Amniotic stem cell (primary cell): ENCODE measurements at regions not wholly inside any gene's neighbourhood (a gene's known extent, or its start where the extent isn't known, plus 50 kb on each side); places are given as distances from the start of the nearest gene placed in this dataset.
A peak's percentile ranks its signal among the peaks of the same experiment; 100 is the strongest.

Experiments
- DNase-seq: peaks from one replicate; lab custom pipeline; 2025; lab: John Stamatoyannopoulos, UW

DNA sequence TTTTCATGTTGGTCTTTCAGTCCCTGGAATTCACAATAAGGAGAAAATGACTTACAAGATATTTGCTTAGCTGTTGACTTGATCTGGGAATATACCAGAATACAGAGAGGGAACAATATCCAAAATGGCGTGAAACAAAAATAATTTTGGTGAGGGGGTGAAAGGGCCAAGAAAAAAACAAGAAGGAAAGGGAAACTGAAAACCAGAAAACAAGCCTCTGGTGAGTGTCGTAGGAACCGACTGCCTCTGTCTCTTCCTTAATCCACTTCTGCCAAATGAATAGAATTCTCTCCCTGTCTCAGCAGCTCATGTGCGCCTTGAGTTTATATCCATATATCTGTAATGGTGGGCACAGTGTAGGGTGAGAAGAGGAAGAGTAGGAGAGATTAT lies 367.6 kb downstream of the ETS1 start:
- DNase-seq, result no peak

DNA sequence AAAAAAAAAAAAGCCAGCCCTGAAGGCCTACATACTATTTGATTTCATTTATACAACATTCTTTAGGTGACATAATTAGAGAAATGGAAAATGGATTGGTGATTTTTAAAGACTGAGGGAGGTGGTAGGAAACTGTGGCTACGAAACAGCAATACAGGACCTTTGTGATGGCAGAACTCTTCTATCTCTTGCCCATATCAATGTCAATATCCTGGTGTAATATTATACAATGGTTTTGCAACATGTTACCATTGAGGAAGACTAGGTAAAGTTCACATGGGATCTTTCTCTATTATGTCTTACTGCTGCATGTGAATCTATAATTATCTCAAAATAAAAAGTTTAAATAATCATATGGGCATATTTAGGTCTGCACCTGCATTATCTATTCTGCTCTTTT lies 371.2 kb downstream of the ETS1 start:
- no peak for DNase-seq

DNA sequence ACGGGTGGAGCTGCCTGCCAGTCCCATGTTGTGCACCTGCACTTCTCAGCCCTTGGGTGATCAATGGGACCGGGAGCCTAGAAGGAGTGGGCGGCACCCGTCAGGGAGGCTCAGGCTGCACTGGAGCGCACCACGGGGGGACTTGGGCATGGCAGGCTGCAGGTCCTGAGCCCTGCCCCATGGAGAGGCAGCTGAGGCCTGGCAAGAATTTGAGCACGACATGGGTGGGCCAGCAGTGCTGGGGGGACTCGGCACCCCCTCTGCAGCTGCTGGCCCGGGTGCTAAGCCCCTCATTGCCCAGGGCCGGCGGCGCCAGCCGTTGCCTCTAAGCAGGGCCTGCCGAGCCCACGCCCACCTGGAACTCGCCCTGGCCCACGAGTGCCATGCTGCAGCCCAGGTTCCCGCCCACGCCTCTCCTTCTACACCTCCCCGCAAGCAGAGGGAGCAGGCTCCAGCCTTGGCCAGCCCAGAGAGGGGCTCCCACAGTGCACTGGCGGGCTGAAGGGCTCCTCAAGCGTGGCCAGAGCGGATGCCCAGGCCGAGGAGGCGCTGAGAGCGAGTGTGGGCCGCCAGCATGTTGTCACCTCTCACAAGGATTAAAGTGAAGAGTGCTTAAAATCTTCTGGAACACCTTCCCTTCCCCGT lies 372.0 kb downstream of the ETS1 start:
- no peak for DNase-seq

DNA sequence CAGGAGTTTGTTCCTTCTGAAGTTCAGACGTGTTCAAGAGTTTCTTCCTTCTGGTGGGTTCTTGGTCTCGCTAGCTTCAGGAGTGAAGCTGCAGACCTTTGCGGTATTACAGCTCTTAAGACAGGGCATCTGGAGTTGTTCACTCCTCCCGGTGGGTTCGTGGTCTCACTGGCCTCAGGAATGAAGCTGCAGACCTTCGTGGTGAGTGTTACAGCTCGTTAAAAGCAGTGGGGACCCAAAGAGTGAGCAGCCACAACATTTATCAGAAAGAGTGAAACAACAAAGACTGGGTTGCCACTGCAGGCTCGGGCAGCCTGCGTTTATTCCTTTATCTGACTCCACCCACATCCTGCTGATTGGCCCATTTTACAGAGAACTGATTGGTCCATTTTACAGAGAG lies 373.1 kb downstream of the ETS1 start:
- no peak for DNase-seq

DNA sequence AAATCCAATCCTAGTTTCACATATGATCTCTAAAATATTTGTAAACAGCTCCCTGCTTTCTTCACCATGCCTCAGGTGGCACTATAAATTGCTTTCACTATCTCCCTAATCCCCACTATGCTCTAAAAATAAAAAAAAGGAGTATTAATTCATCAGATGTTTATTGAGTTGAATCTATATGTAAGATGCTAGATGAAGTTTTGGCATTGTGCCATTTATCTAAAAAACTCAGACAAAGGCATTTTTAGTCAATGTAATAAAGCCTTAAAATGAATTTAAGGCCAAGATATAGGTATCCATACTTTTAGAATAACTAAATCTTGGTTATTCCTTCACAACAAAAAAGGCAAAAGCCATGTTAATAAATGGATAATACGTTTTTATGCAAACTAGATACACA lies 373.9 kb downstream of the ETS1 start:
- no peak for DNase-seq

DNA sequence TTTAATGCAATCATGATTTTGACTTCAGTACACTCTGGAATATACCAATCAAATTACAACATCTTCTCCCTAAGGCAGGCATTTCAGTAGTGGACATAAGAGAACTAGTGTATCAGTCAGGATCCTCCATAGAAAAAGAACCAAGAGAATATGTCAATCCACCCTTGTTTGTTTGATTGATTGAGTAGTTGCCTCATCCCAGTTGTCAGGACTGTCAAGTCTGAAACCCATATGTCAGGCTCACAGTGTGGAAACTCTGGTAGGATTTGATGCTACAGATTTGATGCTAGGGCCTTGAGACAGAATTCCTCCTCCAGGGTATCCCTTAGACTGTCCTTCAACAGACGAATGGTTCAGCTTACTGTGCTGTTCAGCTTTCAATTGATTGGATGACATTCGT lies 375.0 kb downstream of the ETS1 start:
- DNase-seq, result no peak

DNA sequence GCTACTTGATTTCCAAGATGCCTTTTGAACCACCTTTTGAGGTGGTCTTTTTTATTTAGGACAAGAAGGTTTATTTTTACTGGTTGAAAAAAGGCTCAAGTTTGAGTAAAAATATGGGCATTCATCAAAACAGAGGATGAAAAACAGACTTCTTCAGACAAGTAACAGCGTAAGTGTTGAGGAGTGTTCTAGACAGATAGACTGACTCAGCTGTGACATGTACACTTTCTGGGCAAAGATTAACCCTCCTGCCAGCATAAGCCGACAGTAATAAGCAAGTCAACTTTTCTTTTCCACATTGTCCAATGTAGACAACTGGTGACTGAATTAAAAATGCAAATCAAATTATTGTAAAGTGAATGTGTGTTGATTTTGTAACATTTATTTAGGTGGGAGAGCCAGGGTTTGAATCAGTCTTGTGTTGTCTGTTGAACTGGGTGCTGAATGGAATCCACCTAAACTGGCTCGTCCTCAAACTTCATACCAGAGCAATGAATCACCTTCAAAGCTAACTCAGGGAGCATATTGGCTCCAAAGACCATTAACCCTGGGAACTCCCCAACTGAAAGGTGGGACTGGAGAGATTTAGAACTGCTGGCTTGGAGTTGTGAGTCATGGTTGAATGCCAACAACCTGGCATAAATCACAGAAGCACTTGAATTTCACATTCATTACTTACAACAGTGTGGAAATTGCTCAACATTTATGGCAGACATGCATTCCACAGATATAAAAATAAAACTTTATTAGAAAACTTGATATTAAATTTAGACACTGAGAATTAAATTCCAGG lies 377.0 kb downstream of the ETS1 start:
- peak; percentile 43 for DNase-seq

DNA sequence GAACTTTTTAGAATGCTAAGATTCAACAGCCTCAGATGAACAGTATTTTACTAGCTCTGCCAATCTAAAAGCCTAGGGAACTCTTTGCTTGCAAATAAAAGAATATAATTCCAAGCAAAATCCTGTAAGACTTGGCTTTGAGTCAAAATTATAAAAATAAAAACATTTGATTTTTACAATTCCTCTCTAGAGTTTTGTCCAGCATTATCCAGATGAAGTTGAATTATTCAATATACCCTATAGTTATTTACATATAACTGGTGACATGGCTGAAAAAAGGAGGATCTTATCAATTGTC lies 378.3 kb downstream of the ETS1 start:
- no peak for DNase-seq

DNA sequence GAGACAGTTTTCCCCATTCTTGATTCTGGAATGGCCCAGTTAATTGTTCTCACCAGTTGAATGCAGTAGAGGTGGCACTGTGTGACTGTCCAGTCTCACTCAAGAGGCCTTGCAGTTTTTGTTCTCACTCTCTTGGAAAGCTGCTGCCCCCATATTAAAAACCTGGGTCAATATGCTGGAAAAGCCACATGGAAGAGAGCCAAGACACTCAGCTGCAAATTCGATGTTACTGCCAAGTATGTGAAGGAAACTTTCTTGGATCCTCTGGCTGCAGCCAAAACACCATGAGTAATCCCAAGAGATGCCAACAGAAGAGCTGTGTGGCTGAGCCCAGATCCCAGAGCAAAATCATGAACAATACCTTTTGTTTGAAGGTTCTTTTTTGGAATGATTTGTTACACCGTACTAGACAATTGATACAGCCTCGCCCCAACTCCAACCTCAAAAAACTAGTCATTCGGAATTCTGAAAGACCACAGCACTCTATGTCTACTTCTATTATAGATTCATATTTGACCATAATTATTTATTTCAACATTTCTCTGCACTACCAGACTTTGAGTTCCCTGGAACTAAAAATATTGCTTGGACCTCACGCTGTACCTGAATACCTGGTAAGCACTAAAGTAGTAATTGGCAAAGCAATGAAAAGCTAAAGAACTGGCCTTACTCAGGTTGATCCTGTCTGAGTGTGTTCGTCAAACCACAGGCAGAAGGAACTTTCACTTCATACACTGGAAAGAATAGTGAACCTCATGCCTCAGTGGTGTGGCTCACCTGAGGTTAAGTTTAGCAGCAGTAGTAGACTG lies 378.8 kb downstream of the ETS1 start:
- DNase-seq, result peak; percentile 63

DNA sequence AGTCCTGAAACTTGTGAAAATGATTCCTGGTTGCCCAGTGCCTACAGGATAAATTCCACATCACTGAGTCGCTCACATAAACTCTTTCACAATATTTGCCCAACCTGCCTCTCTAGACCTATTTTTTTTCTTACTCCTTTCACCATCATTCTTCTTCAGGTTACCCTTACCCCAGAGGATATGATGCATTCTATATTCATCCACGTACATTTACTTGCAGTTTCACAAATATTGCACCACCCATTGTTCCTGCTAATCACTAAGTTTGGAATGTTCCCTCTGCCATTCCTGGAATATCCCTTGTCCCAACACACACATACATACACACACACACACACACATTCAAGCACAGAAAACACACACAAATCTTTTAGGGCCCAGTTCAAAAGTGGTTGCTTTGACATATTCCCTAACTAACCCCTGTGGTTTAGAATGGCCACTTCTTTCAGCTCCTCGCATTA lies 379.5 kb downstream of the ETS1 start:
- peak; percentile 14 for DNase-seq

DNA sequence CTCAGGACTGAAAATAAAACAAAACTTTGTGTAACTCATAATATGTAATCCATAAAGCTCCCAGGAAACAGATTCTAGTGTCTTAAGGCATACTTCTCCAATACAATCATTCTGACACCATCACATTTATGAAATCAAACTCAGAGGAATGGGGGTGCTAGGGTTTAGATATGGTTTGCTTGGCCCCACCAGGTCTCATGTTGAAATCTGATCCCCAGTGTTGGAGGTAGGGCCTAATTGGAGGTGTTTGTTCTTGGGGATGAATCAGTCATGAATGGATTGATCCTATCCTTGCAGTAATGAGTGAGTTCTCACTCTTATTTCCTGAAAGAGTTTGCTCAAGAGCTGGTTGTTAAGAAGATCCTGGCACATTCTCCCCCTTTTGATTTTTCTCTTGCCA lies 380.9 kb downstream of the ETS1 start:
- DNase-seq, result no peak

DNA sequence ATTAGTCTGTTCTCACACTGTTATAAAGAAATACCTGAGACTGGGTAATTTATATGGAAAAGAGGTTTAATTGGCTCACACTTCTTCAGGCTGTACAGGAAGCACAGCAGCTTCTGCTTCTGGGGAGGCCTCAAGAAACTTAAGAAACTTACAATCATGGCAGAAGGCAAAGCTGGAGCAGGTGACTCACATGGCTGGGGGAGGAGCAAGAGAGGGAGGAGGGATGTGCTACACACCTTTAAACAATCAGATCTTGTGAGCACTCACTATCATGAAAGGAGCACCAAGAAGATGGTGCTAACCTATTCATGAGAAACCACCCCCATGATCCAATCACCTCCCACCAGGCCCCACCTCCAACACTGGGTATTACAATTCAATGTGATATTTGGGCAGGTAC lies 381.6 kb downstream of the ETS1 start:
- no peak for DNase-seq

DNA sequence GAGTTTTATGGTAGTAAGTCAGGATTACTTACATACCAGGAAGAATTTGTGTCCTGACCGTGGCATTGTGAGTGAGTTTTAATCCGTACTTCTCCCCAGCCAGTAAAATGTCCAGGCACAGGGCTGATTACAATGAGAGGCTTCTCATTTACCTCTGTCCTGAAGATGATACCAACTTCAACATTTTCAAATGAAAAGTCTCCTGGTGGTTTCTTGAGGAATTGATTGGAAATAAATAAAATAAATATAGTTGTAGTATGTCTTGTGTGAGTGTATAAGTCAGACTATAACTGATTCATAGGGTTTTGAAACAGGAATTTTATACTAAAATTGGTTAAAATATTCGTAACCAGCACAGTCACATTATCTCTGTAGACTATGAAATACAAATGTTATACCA lies 382.5 kb downstream of the ETS1 start:
- DNase-seq, result no peak

DNA sequence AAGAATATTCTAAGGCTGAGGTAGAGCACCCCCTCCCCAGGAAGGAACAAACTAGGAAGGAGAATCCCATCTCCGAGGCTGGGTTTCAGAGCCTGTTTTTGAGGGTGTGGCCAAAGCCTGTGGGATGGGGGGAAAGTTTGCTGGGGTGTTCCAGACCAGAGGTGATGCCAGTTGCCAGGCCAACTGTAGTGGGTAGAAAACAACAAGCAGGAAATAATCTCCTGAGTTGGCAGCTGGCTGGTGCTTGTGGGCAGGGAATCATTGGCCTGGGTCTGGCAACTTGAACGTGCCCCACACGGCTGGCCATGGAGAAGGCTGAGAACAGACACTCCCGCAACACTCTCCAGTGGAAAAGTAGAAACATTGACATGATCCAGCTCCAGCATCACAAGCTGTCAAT lies 385.6 kb downstream of the ETS1 start:
- DNase-seq, result no peak

DNA sequence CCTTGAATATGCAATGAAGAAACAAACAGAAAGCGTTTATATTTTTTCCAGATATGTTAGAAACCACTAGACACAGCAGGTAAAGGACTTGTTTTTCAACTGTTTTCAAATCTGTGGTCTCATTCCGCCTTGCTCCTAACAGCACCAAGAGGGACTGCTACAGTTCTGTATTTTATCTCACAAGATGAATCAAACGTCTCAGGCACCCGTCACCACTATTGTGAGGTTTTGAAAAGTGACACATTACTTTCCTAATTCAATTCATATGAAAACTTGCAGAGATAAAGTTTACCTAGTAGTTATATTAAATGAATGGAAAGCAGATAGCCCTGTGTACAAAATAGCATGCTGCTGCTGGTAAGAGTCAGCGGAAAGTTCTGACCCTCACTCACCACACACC lies 386.3 kb downstream of the ETS1 start:
- no peak for DNase-seq

DNA sequence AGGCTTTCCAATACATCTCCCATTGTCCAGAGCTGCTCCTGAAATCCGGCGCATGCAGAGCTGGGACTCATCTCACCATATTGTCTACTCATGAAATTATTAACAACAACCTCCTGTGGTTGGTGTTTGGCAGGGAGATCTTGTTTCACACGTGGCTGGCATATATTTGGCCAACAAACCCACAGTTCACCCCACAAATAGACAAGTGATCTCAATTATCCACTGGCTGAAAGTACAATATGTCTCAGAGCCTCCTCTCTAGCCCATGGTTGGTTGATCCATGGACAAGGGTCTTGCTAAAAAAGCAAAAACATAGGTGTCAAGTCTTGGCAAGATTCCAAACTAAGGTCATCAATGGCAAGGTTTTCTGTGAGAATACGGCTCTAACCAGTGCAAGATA lies 386.9 kb downstream of the ETS1 start:
- no peak for DNase-seq

DNA sequence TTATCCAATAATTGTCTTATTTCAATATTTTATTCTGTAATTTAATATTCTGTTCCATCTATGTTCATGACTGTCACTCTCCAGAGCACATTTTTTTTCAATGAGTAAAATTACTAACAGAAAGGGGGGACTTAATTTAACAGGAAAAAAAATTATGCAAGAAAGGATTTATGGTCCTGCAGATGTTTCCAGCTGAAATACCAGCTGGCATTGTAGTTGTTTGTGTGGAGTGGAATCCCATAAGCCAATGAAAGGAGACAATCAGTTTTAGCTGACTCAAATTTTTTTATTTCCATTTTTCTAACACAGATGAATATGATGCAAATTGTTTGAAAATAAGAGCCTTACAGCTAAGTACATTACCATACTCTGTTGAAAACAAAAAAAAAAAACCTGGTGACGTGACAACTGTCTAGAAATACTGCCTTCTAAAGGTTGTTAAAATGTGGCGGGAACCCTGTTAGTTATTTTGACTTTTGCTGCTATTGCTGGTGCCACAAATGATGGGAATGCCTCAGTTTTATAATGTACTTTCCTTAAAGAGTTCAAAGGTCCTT lies 389.1 kb downstream of the ETS1 start:
- no peak for DNase-seq

DNA sequence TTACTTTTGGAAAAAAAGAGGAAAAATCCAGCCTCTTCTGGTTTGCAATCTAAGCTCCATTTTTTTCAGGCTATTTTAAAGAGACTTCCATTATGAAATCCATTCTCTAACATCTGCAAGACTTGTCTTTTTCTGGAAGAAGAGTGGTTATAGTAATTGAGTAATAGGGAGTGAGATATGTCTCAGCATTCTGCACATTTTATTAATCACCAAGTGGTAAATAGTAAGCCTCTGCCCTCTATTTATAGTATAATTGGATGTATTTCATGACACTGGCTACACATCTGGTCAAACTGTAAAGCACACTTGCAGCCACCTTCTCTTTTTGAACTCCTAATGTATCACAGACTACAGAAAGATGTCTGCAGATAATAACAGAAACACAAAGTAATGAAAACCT lies 391.1 kb downstream of the ETS1 start:
- DNase-seq, result no peak

DNA sequence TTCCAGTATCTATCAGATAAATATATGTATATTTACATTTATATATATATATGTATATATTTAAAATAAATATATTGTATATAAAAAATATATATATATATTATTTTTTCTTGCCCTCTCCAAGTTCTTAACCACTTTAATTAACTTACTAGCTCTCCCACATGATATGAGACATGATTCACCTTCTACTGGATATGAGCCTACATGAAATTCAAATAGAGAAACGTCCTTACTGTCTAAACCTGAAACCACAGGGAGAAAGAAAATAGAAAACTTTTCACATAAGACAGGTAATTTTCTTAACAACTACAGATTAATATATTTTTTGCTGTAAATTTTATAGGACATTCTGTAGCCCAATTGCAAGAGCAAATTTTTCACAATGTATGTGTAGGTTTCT lies 391.6 kb downstream of the ETS1 start:
- DNase-seq, result no peak

DNA sequence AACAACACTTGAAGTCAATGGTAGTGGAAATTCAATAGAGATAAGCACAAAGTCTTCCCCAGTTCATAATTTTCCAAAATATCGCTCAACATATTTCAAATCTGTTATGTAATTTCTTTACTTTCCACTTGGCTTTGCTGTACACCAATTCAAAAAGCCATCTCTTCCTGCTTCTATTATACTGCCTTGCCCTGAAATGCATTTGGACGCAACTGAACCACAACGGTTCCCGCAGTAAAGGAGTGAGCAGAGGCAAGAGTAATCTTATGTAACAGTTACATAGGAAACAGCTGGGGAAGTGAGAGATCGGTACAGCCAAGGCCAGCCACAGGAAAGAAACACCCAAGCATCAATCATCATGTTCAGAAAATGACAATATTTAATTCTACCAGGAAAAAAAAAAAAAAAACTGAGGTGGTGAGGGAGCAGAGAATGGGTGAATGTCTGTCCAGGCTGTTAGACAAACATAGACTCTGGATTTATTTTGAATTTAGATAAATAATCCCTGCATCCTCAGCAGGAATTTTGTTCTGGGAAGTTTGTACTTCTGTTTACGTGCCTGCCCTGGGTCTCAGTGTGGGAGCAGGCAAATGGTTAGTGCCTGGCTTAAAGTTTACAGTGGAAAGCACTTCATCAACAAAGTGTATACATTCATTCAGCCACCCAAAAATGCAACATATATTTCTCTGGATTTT lies 392.2 kb downstream of the ETS1 start:
- no peak for DNase-seq

DNA sequence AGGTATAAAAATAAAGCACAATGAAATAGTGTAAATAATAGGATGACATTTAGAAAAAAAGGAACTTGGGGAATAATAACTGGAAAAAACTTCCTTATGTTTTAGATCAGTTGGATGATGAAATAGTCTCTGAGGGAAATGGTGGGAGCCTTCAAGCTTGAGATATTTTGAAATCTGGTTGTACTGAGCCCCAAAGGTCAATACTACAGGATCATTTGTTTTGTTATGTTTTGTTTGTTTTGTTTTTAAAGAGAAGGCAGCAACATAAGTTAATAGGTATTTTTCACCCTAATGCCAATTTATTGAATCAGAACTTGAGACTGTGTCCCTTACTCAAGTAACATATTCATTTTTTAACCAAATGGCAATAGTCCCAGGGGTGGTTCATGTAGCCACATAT lies 393.1 kb downstream of the ETS1 start:
- DNase-seq, result no peak

DNA sequence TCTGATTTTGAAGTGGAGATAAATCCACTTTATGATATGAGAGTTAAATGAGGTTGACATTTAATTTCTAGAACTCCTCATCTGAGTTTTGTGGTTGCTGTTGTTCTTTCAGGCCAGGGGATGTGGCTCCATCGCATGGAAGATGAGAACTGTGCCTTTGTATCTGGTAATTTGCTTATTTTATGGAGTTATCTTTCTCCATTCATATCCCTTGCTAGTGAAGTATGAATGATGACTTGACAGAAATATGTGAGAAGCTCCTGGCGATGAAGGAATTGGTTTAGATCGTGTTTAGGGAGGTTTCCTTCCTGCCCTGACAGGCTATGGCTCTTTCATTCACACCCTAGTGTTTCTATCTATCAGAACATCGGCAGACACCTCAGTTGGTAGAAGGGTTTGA lies 393.7 kb downstream of the ETS1 start:
- DNase-seq, result no peak
